SK-N-SH treated with all-trans-retinoic acid at 6 μM for 48 hours (cell line): ENCODE measurements at regions not wholly inside any gene's neighbourhood (a gene's known extent, or its start where the extent isn't known, plus 50 kb on each side); places are given as distances from the start of the nearest gene placed in this dataset.
"Not testable (repeated sequence)": the region's sequence is repeated elsewhere in the genome, so short reads cannot be mapped to it uniquely, and the experiment has no call there.

Experiments used
- ARNTL ChIP-seq: fragments of 450-650 bp; formaldehyde crosslinking; IDR thresholded peaks from 2 replicates; pipeline ENCODE4 v1.5.0; 2020; ENCODE audit warnings: low read depth, mild to moderate bottlenecking, moderate library complexity, borderline replicate concordance
- CREB5 ChIP-seq: fragments of 250-450 bp; sonication (Bioruptor Pico); IDR thresholded peaks from 2 replicates; pipeline ENCODE4 v1.5.1; 2020; ENCODE audit warnings: low read depth, mild to moderate bottlenecking, moderate library complexity
- OSR1 ChIP-seq: fragments of 250-450 bp; sonication (Bioruptor Pico); IDR thresholded peaks from 2 replicates; pipeline ENCODE4 v1.8.0; 2022; ENCODE audit warnings: moderate library complexity, mild to moderate bottlenecking, inconsistent platforms
- POU6F1 ChIP-seq: fragments of 250-450 bp; sonication (Bioruptor Pico); IDR thresholded peaks from 2 replicates; pipeline ENCODE4 v1.8.0; 2021; ENCODE audit warnings: low read depth, mild to moderate bottlenecking, moderate library complexity, borderline replicate concordance
- TSHZ2 ChIP-seq: fragments of 250-450 bp; sonication (Bioruptor Pico); IDR thresholded peaks from 2 replicates; pipeline ENCODE4 v1.5.0; 2020; ENCODE audit warnings: mild to moderate bottlenecking, moderate library complexity
- ZFP30 ChIP-seq: fragments of 450-650 bp; formaldehyde crosslinking; IDR thresholded peaks from 2 replicates; pipeline ENCODE4 v1.5.0; 2022; ENCODE audit warnings: mild to moderate bottlenecking, moderate library complexity

GRCh38 chr12:131296136-131296535 lies 342.4 kb downstream of the ADGRD1 start:
- TF ChIP-seq ZFP30, TSHZ2, OSR1, ARNTL, CREB5, POU6F1 (CRISPR knock-in tag): not testable (repeated sequence)
